DND-41 (cell line): ENCODE measurements at regions not wholly inside any gene's neighbourhood (a gene's known extent, or its start where the extent isn't known, plus 50 kb on each side); places are given as distances from the start of the nearest gene placed in this dataset.

Experiments
- ATAC-seq: fragments of 200-7000 bp; cut with Tn5 transposase; 3 replicates; pipeline ENCODE4 v1.9.1; 2021; ENCODE audit warnings: low read depth; ENCODE audit not compliant: insufficient read depth
- DNase-seq: peaks from one replicate; pipeline ENCODE4 v3.0.0-alpha.2; 2020
- H2AFZ ChIP-seq: 2 replicates; pipeline ENCODE4 v1.6.0; 2012; ENCODE audit warnings: low read depth, low read length
- H3K27ac ChIP-seq: 2 replicates; pipeline ENCODE4 v1.5.1; 2012; ENCODE audit warnings: low read length, inconsistent platforms
- H3K27me3 ChIP-seq: fragments of 200-600 bp; sonication (generic); 2 replicates; pipeline ENCODE4 v1.6.0; 2012; ENCODE audit warnings: low read length, mild to moderate bottlenecking, inconsistent platforms; ENCODE audit not compliant: insufficient read depth, poor library complexity
- H3K36me3 ChIP-seq: 2 replicates; pipeline ENCODE4 v1.5.1; 2012; ENCODE audit warnings: low read length, inconsistent platforms; ENCODE audit not compliant: insufficient read depth
- H3K4me1 ChIP-seq: 2 replicates; pipeline ENCODE4 v1.5.1; 2012; ENCODE audit warnings: mild to moderate bottlenecking, low read length; ENCODE audit not compliant: insufficient read depth
- H3K4me2 ChIP-seq: 2 replicates; pipeline ENCODE4 v1.6.0; 2012; ENCODE audit warnings: mild to moderate bottlenecking, moderate library complexity, low read length, inconsistent platforms; ENCODE audit not compliant: insufficient read depth
- H3K4me3 ChIP-seq, 2 experiments: fragments of 200-600 bp in 1 of 2; shearing (Covaris generic) in 1 of 2; 2 replicates each; pipeline ENCODE4 v1.5.1; 2012 to 2016; ENCODE audit warnings: inconsistent platforms in 2 of 2, low read length in 2 of 2, mild to moderate bottlenecking in 2 of 2, low read depth in 1 of 2, moderate library complexity in 1 of 2
- H3K79me2 ChIP-seq: 2 replicates; pipeline ENCODE4 v1.6.0; 2012; ENCODE audit warnings: low read length, inconsistent platforms; ENCODE audit not compliant: insufficient read depth
- H3K9ac ChIP-seq: 2 replicates; pipeline ENCODE4 v1.6.0; 2012; ENCODE audit warnings: low read depth, mild to moderate bottlenecking, inconsistent platforms, low read length, moderate library complexity
- H3K9me3 ChIP-seq: 2 replicates; pipeline ENCODE4 v1.5.1; 2012; ENCODE audit warnings: low read length, moderate library complexity, mild to moderate bottlenecking, inconsistent platforms; ENCODE audit not compliant: insufficient read depth, severe bottlenecking
- H4K20me1 ChIP-seq: 2 replicates; pipeline ENCODE4 v1.6.0; 2012; ENCODE audit warnings: low read length; ENCODE audit not compliant: insufficient read depth
- CTCF ChIP-seq: IDR thresholded peaks from 2 replicates; pipeline ENCODE4 v1.5.1; 2012; ENCODE audit warnings: borderline replicate concordance, low read length, moderate library complexity, mild to moderate bottlenecking; ENCODE audit not compliant: poor library complexity, severe bottlenecking; ENCODE audit errors: extremely low read depth
- EZH2 ChIP-seq: IDR thresholded peaks from 3 replicates; pipeline ENCODE4 v1.6.1; 2012; ENCODE audit warnings: borderline replicate concordance, low read depth, mild to moderate bottlenecking, moderate library complexity, low read length, inconsistent platforms; ENCODE audit not compliant: severe bottlenecking

GRCh38 chr3:87125116-87125515 lies 102.0 kb upstream of the CHMP2B start:
- no peaks in the 10 kb centered on the region for H3K79me2 ChIP-seq
- no peak for DNase-seq
- H3K27ac ChIP-seq: no peak overlapping the region
- no peaks in the 10 kb centered on the region for H4K20me1 ChIP-seq
- TF ChIP-seq EZH2: no peak
- no peak for TF ChIP-seq CTCF
- no peak overlapping the region for H3K4me3 ChIP-seq
- no peak overlapping the region for H3K4me2 ChIP-seq
- no peaks in the 10 kb centered on the region for H3K9me3 ChIP-seq
- no peak for ATAC-seq
- no peaks in the 10 kb centered on the region for H3K4me1 ChIP-seq
- H3K27me3 ChIP-seq: no peaks in the 10 kb centered on the region
- no peaks in the 10 kb centered on the region for H3K36me3 ChIP-seq
- H2AFZ ChIP-seq: no peak overlapping the region
- no peak overlapping the region for H3K9ac ChIP-seq

DNA sequence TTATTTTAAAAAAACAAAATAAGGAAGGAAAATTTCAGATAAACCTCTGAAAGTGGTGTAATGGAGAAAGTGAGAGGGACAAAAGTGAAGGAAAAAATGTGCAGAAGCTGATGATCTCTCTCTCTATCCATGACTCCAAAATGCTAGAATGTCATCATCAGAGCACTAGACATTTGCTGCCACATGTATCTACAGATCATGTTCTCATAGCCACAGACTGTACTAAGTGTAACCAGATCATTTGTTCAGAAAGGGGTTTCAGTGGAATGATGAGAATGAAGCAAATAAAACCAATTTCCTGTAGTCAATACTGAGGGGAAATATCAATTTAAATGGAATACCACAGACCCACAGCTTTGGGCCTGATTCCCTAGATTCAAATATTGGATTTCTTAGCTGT lies 104.3 kb upstream of the CHMP2B start:
- Histone ChIP-seq H3K79me2 (no peaks in the 10 kb centered on the region), H3K27ac (no peak overlapping the region), H3K27me3 (no peaks in the 10 kb centered on the region), H4K20me1 (no peaks in the 10 kb centered on the region), H3K4me2 (no peak overlapping the region), H2AFZ (no peak overlapping the region), H3K4me3 (no peak overlapping the region), H3K36me3 (no peaks in the 10 kb centered on the region), H3K9ac (no peak overlapping the region), H3K9me3 (no peaks in the 10 kb centered on the region), H3K4me1 (no peaks in the 10 kb centered on the region)
- no peak for TF ChIP-seq EZH2
- TF ChIP-seq CTCF: no peak
- ATAC-seq (no peak), DNase-seq (no peak)

DNA sequence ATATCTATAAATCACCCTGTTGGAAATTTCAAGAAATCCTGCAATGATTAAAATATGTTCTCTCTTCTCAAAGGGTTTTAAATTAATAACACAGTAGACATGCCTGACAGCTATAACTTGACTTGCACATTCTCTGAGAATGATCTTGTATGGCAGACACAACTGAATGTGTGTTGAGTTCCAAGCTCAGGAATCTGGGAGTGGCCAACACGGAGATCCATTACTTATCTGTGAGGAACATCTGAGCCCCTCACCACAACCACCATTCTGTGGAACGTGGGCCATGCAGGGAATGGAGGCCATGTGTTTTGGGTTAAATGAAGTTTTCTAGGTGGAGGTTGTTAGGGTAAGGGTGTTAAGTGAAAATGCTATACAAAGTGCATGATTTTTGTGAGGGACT lies 105.3 kb upstream of the CHMP2B start:
- no peak overlapping the region for H3K9ac ChIP-seq
- DNase-seq (no peak), ATAC-seq (no peak)
- H3K9me3 ChIP-seq: no peaks in the 10 kb centered on the region
- no peaks in the 10 kb centered on the region for H4K20me1 ChIP-seq
- TF ChIP-seq CTCF (no peak), EZH2 (no peak)
- H3K27me3 ChIP-seq: no peaks in the 10 kb centered on the region
- H3K4me1 ChIP-seq: no peaks in the 10 kb centered on the region
- H3K36me3 ChIP-seq: no peaks in the 10 kb centered on the region
- H3K4me3 ChIP-seq: no peak overlapping the region
- H3K4me2 ChIP-seq: no peak overlapping the region
- H2AFZ ChIP-seq: no peak overlapping the region
- no peaks in the 10 kb centered on the region for H3K79me2 ChIP-seq
- H3K27ac ChIP-seq: no peak overlapping the region

DNA sequence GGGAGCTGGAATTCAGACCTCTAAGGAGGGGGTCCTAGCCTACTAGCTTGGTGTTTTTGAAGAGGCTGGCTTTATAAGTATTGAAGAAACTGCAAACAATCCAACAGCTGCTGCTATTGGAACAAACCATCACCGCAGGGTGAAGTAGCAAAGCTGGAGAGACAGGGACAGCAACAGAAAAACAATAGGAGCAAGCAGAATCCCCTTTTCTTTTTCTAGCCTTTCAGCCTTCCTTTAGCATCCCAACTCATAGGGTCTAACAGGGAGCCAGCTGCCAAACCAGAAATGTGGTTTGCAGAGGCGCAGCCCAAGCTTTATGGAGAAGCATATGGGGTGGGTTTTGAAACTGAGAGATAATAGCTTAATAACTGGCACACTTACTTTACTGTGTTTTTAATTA lies 106.2 kb upstream of the CHMP2B start:
- H3K79me2 ChIP-seq: no peaks in the 10 kb centered on the region
- ATAC-seq (no peak), DNase-seq (no peak)
- H3K27me3 ChIP-seq: no peaks in the 10 kb centered on the region
- TF ChIP-seq EZH2 (no peak), CTCF (no peak)
- H3K9me3 ChIP-seq: no peaks in the 10 kb centered on the region
- no peak overlapping the region for H3K27ac ChIP-seq
- no peaks in the 10 kb centered on the region for H4K20me1 ChIP-seq
- H3K36me3 ChIP-seq: no peaks in the 10 kb centered on the region
- H3K9ac ChIP-seq: no peak overlapping the region
- no peak overlapping the region for H2AFZ ChIP-seq
- no peak overlapping the region for H3K4me3 ChIP-seq
- no peaks in the 10 kb centered on the region for H3K4me1 ChIP-seq
- no peak overlapping the region for H3K4me2 ChIP-seq
